NCI-H2227 (cell line): ENCODE measurements at regions not wholly inside any gene's neighbourhood (a gene's known extent, or its start where the extent isn't known, plus 50 kb on each side); places are given as distances from the start of the nearest gene placed in this dataset.

Source experiments
- DNase-seq: peaks from one replicate; lab custom pipeline; 2025; ENCODE audit not compliant: unreplicated experiment; lab: John Stamatoyannopoulos, UW

GRCh38 chr12:77504466-77504865, 326.2 kb upstream of the NAV3 start:
- no peak for DNase-seq

- DNase-seq, result no peak
Observed at GRCh38 chr12:77500089-77500488, 330.6 kb upstream of the NAV3 start.

DNA sequence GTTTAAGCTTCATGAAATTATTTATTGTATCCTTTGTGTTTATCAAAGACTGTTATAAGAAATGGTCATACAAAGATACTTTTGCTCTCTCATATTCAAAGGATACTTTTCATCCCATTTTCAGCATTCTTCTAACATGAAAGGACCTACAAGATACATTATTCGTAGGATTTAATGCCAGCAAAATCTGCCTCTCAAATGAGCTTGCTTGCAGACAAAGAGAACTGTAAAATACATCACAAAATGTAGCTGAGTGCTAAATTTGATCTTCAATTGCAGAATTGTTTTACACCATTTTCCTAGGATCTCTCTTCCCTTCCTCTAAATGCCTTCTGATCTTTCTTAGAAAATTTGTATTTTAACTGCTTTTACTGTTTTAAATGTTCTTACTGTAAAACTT, 333.0 kb upstream of the NAV3 start:
- no peak for DNase-seq

- no peak for DNase-seq
Observed at GRCh38 chr12:77496714-77497113, 334.0 kb upstream of the NAV3 start.

DNA sequence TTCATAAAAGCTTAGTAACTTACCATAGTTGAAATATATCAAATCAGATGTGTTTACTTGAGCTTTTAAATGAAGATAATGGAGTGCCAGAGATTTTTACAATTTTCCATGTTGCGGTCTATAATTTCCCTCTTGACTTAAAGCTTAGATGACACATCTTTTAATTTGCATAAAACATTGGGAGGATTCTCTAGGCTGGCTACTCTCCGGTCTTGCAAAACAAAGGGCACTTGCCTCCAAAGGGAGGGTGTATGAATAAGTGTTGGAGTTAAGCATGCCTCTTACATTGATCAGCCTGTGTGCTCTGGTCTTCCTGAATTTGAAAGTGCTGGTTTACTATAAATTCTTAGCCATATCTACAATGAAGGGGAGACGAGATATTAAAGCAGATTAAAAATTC, 336.4 kb upstream of the NAV3 start:
- DNase-seq, result no peak

- DNase-seq, result no peak
Observed at GRCh38 chr12:77493302-77494168, 337.2 kb upstream of the NAV3 start.

DNA sequence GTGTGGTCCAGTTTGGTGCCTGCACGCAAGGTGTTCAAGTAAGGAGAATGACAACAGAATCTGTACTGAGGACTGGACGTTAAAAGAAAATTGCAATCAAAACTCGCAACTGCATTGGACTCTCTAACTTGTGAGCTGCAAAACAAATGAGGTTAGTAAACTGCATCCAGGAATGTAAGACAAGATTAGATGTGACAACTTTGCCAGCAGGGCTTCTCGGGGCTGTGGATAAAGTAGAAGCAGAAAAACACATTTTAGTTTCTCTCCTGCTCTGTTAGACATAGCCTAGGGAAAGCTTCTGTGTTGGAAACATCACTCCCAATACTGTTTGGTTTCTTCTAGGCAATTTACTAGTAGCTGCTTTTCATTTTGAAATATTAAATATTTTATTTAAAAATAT, 338.2 kb upstream of the NAV3 start:
- DNase-seq, result no peak

- DNase-seq, result no peak
Observed at GRCh38 chr12:77489331-77489970, 341.2 kb upstream of the NAV3 start.

DNA sequence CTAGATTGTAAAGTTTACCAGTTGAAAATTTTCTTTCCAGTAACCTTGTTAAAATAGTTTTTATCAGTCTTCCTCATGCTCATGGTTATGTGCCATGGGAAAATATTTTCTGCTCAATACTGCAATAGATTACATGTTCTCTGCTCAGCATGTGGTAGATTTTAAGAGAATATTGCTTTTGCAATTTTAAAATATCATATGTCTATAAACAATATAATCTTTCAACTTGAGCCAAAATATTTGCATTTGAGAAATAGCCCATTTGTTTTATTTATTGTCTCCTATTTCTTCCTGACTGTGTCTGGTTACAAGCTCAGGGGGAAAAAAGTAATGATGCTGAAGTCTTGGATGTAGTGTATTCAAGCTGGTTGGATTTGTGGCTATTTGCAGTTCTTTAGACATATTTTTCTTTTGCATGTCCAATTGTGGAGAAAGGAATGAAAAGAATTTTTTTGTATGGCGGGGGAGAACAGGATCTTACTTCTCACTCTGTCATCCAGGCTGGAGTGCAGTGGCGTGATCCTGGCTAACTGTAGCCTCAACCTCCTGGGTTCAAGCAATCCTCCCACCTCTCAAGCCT, 342.6 kb upstream of the NAV3 start:
- no peak for DNase-seq

GRCh38 chr12:77486872-77487271, 343.8 kb upstream of the NAV3 start:
- DNase-seq, result no peak

GRCh38 chr12:77485961-77486854, 344.5 kb upstream of the NAV3 start:
- no peak for DNase-seq

DNA sequence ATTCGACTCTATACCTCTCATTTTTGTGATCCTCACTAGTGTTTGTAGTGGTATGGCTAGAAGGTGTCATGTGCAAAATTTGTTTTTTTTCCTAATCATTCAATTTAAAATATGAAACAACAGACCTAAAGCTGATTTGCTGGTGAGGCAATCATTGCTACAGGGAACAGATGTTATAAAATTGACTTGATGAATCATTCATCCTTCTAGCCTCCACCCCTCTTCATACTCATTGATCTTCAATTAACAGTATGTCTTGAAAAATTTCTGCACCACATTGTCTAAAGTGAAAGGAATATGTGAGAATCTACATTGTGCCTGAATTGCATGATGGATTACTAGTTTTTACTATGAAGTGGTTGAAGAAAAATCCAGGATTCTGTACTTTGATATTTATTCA, 349.0 kb upstream of the NAV3 start:
- no peak for DNase-seq

- no peak for DNase-seq
Observed at GRCh38 chr12:77477907-77478533, 352.7 kb upstream of the NAV3 start.

GRCh38 chr12:77471801-77472200, 358.9 kb upstream of the NAV3 start:
- no peak for DNase-seq

GRCh38 chr12:77469578-77470333, 360.9 kb upstream of the NAV3 start:
- DNase-seq, result no peak

DNA sequence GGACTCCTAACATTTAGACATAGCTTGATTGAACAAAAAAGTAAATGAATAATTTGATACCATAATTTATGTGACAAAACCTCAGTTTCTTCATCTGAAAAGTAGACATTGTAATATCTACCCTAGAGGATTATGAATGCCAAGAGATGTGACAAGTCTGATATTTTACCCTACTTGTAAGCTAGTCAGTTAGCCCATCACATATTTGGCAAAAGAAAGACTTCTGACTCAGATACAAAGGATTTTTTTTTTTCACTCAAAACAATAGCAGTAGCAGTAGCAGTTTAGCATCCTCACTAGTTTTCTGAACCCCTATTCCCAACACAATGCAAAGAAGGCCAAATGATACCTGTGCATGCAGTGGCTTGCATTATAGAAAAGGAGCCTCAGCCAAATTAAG, 377.3 kb upstream of the E2F7 start:
- DNase-seq, result no peak

DNA sequence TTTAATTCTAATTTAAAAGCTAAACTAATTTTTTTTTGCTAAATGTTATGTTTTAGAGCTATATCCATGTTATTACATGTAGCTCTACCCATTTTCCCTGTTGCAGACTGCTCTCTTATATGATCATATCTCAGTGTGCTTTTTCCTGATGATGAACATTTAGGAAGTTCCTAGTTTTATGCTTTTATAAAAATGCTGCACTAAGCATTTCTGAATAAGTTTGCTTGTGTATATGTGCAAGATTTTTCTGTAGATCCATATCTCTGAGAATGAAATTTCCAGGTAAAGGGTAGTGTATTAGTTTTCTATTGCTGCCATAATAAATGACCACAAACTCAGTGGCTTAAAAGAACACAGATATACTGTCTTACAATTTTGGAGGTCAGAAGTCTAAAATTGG, 374.4 kb upstream of the E2F7 start:
- no peak for DNase-seq

DNA sequence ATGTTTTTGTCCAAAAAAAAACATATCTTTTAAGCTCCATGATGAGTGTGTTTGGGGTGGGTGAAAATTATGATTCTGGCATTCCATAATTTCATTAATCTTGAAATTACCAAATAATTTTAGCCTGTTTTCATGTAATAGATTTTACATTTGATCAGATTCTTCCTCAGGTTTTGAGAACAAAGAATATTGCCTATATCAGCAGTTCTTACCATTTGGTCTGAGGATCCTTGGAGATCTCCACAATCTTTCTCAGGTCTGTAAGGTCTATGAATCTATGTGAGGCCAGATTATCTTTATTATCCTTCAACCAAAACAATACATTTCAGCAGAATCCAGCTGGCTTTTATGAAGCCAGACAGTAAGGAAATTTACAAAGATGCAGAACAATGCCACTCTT, 373.3 kb upstream of the E2F7 start:
- DNase-seq, result no peak

DNA sequence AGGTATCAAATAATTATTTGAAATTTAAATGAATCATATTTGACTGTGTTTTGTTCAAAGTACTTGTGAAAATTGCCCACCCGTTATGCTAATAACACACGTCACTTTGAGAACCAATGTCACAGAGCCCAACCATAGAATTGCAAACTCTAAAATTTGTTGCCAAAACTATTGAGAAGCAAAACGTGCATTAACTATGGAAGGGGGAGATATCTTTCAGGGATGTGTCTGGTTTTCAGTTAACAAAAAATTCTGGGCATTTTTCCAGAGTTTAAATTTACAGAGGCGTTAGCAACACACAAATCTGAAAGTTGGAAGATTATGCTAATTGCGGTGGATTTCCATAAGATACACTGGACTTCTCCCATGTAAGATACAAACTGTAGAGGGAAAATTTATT, 371.8 kb upstream of the E2F7 start:
- no peak for DNase-seq

DNA sequence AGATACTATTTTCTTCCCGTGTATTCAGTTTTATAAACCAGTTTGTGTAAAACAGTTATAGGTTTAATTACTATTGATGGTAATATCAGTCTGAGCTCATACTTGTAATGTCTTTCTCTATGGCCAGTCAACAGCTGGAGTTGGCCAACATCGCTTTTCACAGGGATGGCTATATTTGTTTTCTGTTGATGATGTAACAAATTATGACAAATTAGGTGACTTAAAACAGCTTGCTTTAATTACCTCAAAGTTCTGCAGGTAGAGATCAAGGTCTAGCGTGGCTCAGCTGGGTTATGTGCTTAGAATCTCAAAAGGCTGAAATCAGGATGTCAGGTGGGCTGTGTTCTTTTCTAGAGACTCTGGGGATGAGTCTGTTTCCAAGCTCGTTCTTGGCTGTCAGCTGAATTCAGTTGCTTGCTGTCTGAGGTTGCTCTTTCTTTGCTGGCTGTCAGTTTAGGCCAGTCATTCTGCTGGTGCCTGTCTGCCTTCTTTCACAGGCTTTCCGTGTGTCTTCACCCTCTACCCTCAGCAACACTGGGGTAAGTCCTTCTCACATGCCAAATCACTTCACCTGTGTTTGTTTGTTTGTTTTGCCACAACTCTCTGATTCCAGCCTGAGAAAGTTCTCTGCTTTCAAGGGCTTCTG, 370.2 kb upstream of the E2F7 start:
- DNase-seq, result no peak
